GM19452 (cell line): ENCODE measurements at regions not wholly inside any gene's neighbourhood (a gene's known extent, or its start where the extent isn't known, plus 50 kb on each side); places are given as distances from the start of the nearest gene placed in this dataset.
"Not testable (repeated sequence)": the region's sequence is repeated elsewhere in the genome, so short reads cannot be mapped to it uniquely, and the experiment has no call there.

Source experiments
- ATAC-seq: cut with Tn5 transposase; IDR thresholded peaks from one replicate; pipeline ENCODE4 v1.9.1; 2021; ENCODE audit not compliant: unreplicated experiment

DNA sequence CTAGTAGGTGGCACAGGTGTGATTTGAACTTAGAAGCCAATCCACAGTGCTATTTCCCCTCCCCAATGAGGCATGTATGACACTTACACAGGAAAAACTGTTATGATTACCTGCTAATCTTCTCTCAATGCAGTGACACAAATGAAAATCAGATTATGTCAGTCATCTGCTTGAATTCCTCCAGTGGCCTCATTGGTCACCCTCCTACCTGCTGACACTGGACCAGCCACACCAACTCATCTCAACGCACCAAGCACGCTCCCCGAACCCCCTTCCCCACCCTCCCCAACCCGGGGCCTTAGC, 82.2 kb upstream of the SEC11C start:
- no peak for ATAC-seq

DNA sequence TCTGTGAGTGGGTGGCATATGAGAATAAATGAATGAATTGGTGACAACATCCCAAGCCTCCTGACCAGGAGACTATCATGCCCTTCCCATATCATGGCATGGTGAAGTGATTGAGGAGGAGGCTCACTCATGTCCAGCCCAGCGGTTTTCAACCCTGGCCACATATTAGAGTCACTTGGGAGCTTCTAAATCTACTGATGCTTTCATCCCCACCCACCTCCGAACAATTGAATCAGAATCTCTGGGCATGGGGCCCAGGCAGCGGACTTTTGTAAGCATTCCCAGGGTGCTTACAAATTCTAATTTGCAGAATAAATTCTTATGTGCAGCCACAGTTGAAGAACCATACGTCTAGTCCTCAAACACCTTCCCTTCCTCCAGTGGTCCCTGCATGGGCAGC, 81.7 kb upstream of the SEC11C start:
- no peak for ATAC-seq

DNA sequence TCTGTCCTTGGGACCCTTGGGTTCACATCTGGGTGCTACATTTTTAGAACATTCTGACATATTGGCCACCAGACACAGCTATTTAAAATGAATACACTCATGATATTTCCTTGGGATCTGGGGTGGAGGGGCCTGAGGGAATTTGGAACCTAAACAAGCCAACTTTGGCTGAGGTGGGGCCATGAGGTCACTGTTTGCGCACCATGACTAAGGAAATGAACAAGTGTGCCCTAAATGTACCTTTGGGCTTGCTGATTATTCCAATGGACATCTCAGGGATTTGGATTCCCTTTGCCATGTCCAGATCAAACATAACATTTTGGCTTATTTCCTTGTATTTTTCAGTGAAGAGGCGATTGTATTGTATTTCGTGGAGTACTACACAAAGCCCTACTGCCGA, 80.5 kb upstream of the SEC11C start:
- ATAC-seq: no peak

DNA sequence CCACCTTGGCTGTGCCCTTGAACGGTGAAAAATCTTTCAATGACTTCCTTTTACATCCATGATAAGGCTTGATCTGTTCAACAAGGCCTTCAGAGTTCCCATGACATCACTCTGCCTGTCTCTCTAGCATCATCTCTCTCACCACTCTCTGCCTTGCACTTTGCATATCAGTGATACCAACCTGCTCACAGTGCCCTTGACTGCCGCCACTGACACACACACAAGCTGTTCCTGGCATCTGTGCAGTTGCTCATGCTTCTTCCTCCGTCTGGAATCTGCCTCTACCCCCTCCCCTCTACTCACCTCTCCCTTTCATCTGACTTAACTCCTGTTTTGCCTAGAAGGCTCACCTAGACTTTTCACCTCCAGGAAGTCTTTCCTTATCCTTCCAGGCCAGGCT, 79.1 kb upstream of the SEC11C start:
- ATAC-seq: no peak

DNA sequence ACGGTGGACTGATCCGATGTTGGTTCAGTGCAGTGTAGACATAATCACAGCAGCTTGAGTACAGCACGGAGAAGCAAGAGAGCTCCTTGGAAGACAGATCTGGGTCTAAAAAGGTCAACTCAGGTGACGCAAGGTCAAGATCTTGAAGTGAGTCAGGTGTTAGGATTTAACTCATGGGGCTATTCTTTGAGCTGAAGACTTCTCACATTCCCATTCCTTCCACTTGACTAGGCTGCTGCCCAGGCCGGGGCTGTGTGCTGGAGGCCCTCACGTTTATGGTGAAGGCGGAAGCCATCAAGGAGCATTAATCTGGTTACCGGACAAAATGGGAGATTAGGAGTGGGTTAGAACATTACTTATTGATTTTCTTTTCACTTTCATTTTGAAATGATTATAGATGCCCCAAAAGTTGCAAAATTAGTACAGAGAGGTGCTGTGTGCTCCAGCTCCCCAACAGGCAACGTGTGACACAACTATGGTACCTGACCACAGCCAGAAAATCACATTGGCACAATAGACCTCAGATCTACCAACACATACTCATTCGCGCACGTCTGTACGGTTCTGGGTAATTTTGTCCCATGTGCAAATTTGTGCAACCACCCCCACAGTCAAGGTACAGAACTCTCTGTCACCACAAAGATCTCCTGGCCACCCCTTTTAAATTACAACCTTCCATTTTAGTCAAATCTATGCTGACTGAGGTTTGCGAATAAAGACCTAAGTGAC, 77.6 kb upstream of the SEC11C start:
- ATAC-seq: no peak

DNA sequence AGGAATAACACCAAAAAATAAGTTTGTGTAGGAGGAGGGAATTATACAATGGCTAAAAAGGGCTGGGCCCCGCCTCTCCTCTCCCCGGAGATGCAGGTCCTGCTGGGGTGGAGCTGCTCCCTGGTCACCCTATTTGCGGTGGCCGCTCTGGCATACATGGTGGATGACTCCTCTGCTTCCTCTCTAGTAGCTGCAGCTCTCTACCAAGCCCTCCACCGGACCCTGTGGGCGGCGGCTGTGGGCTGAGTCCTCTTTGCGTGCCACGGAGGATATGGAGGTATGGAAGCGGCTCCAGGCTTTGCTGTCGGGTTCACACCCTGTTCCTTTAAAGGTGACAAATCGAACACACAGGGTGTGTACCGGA, 77.1 kb upstream of the SEC11C start:
- no peak for ATAC-seq

DNA sequence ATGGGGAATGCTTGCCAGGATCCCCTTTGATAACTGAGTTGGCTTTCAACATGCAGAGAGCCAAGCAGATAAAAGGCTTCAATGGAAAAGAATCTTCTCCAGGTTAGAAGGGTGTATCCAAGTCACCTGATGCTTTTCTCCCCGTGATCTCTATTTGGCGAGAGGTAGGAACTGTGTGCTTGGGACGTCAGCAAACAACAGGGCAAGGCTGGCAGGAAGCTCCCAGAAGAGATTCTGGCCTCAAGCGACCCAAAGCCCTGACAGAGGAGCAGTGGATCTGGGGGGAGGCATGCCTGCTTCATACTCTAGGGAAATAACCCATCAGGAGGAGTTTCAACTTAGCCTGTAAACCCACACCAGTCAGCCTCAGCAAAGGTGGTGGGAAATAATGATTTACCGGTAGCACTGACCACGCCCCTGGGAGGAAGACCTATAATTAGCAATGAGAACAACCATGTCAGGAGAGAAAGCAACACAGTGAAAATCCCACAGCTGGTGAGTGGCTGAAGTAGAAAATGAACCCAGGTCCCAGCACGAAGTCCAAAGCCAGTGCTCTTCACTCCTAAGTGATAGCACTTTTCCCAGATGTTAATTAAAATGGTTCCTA, 76.3 kb upstream of the SEC11C start:
- ATAC-seq: no peak

DNA sequence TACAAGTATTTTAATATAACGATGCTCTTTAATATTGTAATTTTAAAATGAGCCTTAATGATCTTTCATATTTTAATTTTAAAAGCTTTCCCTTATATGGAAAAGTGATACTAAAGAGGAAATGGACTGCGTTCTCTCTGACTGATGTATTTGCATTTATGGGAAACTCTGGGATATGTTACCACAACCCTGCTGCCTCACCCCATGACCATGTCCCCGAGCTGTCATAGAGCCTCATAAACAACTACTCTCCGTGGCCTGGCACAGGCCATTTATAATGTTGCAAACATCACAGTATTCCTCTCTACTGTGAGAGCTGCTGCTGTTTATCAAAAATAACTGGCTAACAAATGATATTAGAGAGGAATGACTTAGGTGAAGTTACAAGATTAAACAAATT, 75.8 kb upstream of the SEC11C start:
- ATAC-seq: no peak

DNA sequence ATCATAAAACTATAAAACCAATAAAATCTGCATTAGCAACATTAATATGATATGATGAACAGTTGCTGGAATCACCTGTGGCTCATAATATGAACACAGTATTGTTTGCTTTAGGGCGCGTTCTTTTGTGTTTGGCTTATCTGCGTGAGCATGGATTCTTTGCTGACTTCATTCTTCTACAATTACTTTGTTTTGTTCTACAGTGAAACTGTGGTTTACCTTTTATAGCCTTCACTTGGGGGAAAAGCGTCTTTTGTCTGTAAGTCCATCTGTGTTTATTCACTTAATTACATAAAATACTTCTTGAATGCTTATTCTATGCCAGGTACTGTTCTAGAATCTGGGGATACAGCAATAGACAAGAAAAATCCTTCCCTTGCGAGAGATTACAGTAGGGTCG, 74.0 kb upstream of the SEC11C start:
- ATAC-seq: no peak

DNA sequence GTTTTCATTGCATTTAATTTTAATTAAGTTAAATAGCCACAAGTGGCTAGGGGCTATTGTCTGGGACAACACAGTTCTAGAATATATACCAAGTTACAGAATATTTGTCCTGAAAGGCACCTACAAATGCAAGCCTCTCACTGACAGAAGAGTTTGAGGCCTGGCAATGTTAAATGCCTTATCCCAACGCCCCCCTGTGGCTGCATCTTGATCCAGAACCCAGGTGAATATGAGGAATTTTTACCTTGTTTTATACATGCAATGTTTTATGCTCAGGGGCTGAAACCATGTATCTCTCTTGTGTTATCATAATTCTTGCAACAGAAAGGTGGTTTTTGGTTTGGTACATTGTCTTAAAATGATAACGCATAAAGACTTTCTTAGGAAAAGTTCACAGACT, 71.8 kb upstream of the SEC11C start:
- ATAC-seq: no peak

DNA sequence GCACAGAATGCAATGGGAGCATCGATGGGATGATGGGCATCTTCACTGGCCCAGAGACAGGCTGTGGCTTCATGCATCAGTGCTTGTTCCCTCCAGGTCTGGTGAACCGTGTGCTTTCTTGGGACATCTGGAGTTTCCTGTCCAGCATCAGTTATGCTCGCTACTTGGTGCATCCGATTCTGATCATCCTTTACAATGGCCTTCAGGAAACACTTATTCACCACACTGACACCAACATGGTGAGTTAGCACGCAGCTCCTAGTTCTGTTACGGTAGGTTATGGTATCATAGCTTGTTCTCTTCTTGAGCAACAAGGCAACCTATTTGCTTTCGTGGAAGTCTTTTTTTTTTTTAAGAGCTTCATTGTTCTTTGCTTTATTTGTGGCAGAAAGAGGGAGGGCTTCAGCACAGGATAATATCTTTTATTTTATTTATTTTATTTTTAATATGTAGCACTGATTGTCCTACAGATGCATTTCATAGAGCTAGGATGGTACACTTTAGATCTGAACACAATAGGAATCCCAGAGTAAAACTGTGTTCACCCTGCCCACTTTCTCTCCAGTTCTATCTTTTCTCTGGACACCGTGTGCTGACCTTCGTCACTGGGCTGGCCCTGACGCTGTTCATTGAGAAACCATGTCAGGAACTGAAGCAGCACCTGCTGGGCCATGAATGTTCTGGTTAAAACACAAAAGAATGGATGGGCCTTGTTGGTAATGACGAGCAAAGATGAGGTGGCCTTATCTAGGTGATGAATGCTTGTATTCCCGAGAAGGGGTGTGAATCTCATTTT, 71.2 kb upstream of the SEC11C start:
- no peak for ATAC-seq

DNA sequence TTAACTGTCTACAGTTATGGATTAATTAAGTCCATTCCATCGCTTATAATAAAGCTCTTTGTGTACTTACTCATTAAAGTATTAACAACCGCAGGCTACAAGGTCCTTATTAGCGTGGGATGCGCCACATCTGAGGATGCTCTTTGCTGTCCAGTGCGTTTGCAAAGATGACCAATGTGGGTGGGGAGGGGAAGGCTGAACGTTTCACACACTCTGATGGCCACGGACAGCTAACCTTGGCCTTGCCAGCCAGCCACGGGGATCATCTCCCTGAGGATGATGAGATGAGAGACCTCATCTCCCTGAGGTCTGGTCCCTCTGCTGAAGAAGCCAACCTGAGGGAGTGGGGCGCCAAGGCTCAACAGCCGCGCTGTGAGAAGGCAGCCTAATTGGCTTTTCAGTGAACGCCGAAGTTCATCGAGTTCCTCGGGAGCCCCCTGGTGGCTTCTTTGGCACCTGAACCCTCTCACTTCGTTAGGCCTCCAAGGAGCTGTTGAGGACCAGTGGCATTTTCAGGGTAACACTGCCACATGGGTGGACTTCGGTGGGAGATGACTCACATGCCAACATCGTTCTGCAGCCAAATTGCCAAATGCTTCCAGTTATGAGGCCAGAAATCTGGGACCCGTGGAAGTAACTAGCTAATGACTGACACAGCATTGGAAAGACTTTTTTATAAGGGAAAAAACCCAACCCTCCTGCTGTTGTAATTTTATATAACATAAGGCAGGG, 69.3 kb upstream of the SEC11C start:
- peak; percentile 71 for ATAC-seq

DNA sequence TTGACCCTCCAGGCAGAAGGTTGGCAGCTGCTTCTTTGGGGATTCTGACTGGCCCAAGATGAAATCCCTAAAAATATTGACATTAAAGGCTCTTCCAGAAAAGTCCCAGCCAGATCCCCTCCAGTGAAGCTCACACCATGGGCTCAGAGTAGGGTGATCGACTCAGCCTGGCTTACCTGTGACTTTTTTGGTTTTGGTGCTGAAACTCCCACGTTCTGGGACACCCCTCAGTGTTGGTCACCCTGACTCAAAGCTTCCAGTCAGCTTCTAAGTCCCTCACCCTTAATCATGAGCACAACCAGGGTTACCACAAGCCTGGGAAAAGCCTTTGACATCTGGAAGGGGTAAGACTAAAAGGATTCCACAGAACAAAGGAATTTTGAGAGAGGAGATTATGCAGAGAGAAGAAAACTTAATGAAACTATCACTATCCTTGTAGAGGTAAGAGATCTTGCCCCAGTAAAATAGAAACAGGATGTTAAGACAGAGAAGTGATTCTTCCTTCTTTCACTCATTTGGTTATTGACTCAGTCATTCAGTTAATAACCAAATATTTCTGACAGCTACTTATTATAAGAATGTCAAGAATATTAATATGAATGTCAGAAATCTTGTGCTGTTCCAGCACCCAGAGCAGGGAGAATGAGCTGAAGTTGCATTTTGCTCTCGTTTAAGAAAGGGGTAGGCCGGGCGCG, 66.8 kb upstream of the SEC11C start:
- ATAC-seq: peak; percentile 52

DNA sequence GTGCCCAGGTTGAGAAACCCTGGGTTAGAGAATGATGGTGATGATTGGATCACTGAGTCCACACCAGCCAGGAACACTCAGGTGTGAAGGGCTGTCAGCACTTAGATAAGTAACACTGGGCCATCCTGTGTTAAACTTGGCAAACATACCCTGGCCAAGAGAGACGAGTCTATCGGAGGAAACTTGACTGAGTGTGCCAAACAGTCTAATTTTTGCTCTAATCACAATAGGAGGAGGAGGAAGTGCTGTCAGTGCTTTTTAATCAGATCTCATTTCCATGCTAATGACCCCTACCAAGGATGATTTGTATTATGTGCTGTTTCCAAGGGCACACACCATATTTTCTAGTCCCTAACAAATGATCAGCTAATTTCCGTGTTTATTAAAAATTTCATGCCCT, 63.8 kb upstream of the SEC11C start:
- ATAC-seq: no peak

DNA sequence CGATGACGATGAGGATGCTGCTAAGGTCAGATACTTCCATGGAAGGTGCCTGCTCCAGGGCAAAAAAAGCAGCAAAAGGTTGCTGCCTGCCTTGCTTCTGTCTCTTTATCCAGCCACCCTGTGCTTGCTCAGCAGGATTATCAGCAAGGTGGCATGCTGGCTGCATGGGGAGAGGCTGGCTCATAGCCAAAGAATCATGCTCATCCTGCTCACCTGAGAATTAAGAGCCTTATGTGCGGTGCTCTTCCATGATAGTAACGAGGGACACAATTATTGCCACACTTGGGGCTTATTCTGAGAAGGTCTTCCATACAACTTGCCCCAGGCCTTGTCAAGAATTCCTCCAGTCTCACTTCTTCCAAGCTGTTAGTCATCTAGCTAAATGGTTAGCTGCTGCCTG, 60.4 kb upstream of the SEC11C start:
- ATAC-seq: no peak

DNA sequence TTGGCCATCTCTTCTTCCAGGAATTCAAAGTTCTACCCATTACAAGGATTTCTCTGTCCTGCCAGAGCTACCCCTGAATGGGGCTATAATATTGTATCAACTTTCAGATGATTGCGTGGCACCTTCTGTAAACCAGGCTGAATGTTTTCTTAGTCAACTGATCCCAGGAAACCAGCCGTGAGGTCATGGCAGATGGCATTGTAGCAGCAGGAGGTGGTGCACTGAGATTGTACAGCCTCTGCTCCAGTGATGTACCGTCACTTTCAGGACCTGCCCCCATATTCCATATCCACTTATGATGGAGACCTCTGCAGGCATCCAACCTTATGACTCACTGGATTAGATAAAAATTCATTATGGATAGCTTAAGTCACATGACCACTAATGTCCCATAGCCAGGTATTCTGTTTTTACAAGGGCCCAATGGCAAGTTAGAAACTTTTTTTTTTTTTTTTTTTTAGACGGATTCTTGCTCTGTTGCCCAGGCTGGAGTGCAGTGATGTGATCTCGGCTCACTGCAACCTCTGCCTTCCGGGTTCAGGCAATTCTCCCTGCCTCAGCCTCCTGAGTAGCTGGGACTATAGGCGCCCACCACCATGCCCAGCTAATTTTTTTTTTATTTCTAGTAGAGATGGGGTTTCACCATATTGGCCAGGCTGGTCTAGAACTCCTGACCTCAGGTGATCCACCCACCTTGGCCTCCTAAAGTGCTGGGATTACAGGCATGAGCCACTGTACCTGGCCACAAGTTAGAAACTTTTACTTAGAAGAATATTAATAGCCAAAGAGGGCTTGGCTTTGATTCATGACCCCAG, 59.8 kb upstream of the SEC11C start:
- ATAC-seq: not testable (repeated sequence)

DNA sequence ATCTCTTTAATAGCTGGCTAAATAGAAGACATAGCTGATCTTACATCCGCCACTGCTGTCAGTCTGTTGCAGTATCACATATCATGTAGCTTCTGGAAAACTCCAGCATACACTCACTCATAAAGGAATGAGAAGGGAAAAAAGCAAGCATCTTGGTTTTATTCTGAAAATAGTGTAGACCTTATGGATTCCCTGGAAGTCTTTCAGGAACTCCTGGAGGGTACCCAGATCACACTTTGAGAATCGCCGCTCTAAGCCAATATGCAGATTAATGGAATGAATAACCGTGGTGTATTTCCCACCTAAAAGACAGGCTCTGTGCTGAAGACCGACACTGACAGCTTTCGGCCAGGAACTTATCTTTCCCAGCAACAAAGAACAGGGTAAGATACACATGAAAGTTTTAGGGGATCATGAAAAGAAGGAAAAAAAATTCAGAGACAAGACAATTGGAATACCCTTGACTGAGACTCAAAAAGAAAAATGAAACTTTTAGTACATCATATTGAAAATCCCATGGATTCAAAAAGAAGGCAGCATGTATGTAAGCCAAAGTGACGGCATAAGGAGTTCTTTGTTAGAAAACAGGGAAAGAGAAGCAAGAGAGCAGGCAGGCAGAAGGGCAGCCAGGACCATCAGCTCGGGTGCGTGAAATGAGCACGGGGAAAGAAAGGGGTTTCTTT, 56.4 kb upstream of the SEC11C start:
- no peak for ATAC-seq

DNA sequence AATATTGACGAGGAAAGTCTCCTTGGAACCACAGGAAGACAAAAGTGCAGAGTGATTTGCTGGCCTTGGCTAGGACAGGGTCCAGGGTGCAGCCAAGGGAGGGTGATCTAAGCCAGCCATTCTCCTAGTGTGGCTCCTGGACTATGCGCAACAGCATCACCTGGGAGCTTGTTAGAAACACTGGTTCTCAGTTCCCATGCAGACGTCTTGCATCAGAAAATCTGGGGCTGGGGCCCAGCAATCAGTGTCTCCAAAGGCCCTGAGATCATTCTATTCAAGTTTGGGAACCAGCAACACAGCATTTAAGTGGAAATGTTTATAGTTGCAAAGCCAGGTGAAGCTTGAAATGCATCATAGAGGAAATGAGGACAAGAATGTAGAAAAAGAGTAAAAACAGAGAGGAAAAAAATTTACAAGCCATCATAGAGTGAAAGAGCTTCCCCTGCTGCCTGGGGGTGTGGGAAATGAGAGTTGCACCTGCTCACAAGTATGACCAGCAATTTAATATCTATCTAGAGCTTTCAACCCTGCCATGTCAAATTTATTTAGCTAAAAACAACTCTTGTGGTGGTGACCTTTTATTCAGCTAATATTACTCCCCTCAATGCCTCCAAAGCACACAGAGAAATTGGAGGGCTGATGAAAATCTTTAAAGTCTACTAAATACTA, 54.4 kb upstream of the SEC11C start:
- ATAC-seq: no peak

DNA sequence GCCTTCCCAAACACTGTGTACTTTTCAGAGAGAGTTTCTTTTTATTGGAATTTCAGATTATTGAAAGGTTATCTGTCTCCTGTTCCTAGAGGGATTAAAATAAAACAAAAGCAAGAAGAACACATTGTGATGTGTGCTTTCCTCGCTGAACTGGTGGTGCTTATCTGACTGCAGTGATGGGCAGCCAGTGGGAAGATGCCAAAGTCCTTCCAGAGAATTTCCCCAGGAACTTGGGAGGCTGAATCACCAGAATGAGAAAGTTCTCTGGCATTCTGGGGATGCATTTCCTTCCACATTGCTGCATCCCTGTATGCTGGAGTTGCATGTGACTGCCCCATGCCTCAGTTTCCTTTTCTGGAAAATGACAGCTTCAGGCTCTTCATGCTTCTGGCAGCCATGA, 53.9 kb upstream of the SEC11C start:
- no peak for ATAC-seq
